ENCODE measurements at regions not wholly inside any gene's neighbourhood (a gene's known extent, or its start where the extent isn't known, plus 50 kb on each side); places are given as distances from the start of the nearest gene placed in this dataset.
A peak's percentile ranks its signal among the peaks of the same experiment; 100 is the strongest.
"Not testable (repeated sequence)": the region's sequence is repeated elsewhere in the genome, so short reads cannot be mapped to it uniquely, and the experiment has no call there.

GRCh38 chr3:137820366-137820765 lies 56.3 kb downstream of the SOX14 start:
- no peak for DNase-seq

GRCh38 chr3:137835096-137835495 lies 71.0 kb downstream of the SOX14 start:
- peak; percentile 17 for DNase-seq

GRCh38 chr3:137845194-137845593 lies 81.1 kb downstream of the SOX14 start:
- no peak for DNase-seq

GRCh38 chr3:137845666-137846065 lies 81.6 kb downstream of the SOX14 start:
- no peak for DNase-seq

- no peak for DNase-seq
Measured at GRCh38 chr3:137852391-137852830, 88.3 kb downstream of the SOX14 start.

- no peak for DNase-seq
Measured at GRCh38 chr3:137854533-137855261, 90.6 kb downstream of the SOX14 start.

GRCh38 chr3:137866001-137866400 lies 101.9 kb downstream of the SOX14 start:
- no peak for DNase-seq

- DNase-seq, result no peak
Measured at GRCh38 chr3:137866933-137867332, 102.8 kb downstream of the SOX14 start.

- DNase-seq, result no peak
Measured at GRCh38 chr3:137867611-137868010, 103.5 kb downstream of the SOX14 start.

- DNase-seq, result no peak
Measured at GRCh38 chr3:137869022-137869421, 104.9 kb downstream of the SOX14 start.

GRCh38 chr3:137872589-137872988 lies 108.5 kb downstream of the SOX14 start:
- not testable (repeated sequence) for DNase-seq

GRCh38 chr3:137896842-137897241 lies 113.1 kb upstream of the CLDN18 start:
- DNase-seq, result not testable (repeated sequence)

- no peak for DNase-seq
Measured at GRCh38 chr3:137906985-137907649, 102.8 kb upstream of the CLDN18 start.

GRCh38 chr3:137924628-137925027 lies 85.3 kb upstream of the CLDN18 start:
- no peak for DNase-seq

GRCh38 chr3:137925080-137925479 lies 84.9 kb upstream of the CLDN18 start:
- DNase-seq, result no peak

- DNase-seq, result no peak
Measured at GRCh38 chr3:137926991-137927390, 83.0 kb upstream of the CLDN18 start.

GRCh38 chr3:137930976-137931375 lies 79.0 kb upstream of the CLDN18 start:
- no peak for DNase-seq

GRCh38 chr3:137938876-137939275 lies 71.1 kb upstream of the CLDN18 start:
- no peak for DNase-seq

GRCh38 chr3:137944593-137944992 lies 65.4 kb upstream of the CLDN18 start:
- DNase-seq, result no peak

- peak; percentile 13 for DNase-seq
Measured at GRCh38 chr3:137946356-137946973, 63.5 kb upstream of the CLDN18 start.

- DNase-seq, result no peak
Measured at GRCh38 chr3:137947117-137947516, 62.8 kb upstream of the CLDN18 start.

GRCh38 chr3:137948400-137949072 lies 61.4 kb upstream of the CLDN18 start:
- no peak for DNase-seq

- no peak for DNase-seq
Measured at GRCh38 chr3:137958636-137959035, 51.3 kb upstream of the CLDN18 start.
